WTC11 (cell line): ENCODE measurements at regions not wholly inside any gene's neighbourhood (a gene's known extent, or its start where the extent isn't known, plus 50 kb on each side); places are given as distances from the start of the nearest gene placed in this dataset.

ENCODE experiments used
- ATAC-seq: fragments of 200-7000 bp; cut with Tn5 transposase; 2 replicates; pipeline ENCODE4 v1.10.0; 2021; ENCODE audit warnings: mild to moderate bottlenecking, moderate library complexity
- CTCF ChIA-PET: fragments of 300-600 bp; sonication (Branson Sonifier 250); formaldehyde crosslinking; loops from one replicate; lab custom pipeline; 2021; ENCODE audit warnings: antibody characterized with exemption; lab: Charles Lee
- POLR2A ChIA-PET: fragments of 350-600 bp; sonication (Branson Sonifier 250); formaldehyde crosslinking; loops from one replicate; lab custom pipeline; 2021; ENCODE audit warnings: antibody characterized with exemption; lab: Charles Lee
- DNase-seq: peaks from one replicate; pipeline ENCODE4 v3.0.0; 2021; ENCODE audit warnings: low spot score
- H3K27ac Mint-ChIP-seq: 2 replicates; pipeline ENCODE4 v1.8.0; 2021; ENCODE audit warnings: mixed read lengths
- H3K27me3 Mint-ChIP-seq: 2 replicates; pipeline ENCODE4 v1.8.0; 2021; ENCODE audit warnings: low read depth, mild to moderate bottlenecking, moderate library complexity, mixed read lengths
- H3K36me3 Mint-ChIP-seq: 2 replicates; pipeline ENCODE4 v1.8.0; 2021; ENCODE audit warnings: mixed read lengths
- H3K4me1 Mint-ChIP-seq: 2 replicates; pipeline ENCODE4 v1.8.0; 2022; ENCODE audit warnings: mixed read lengths
- H3K4me3 Mint-ChIP-seq: 2 replicates; pipeline ENCODE4 v1.8.0; 2021; ENCODE audit warnings: mild to moderate bottlenecking, moderate library complexity, mixed read lengths
- H3K9me3 Mint-ChIP-seq: 2 replicates; pipeline ENCODE4 v1.8.0; 2021; ENCODE audit warnings: mixed read lengths
- ATF3 ChIP-seq: sonication (generic); formaldehyde crosslinking; conservative IDR thresholded peaks from 2 replicates; pipeline ENCODE4 v1.8.1; 2022; ENCODE audit warnings: mild to moderate bottlenecking, missing genetic modification reagents
- CDX4 ChIP-seq: fragments of 250-450 bp; sonication (Bioruptor Pico); IDR thresholded peaks from 2 replicates; pipeline ENCODE4 v1.9.0; 2021; ENCODE audit warnings: moderate library complexity, mild to moderate bottlenecking, inconsistent platforms, borderline replicate concordance
- CREB1 ChIP-seq: sonication (generic); formaldehyde crosslinking; IDR thresholded peaks from 2 replicates; pipeline ENCODE4 v1.8.0; 2023; ENCODE audit warnings: mild to moderate bottlenecking, missing genetic modification reagents
- E2F1 ChIP-seq: sonication (generic); formaldehyde crosslinking; IDR thresholded peaks from 2 replicates; pipeline ENCODE4 v1.8.0; 2022; ENCODE audit warnings: mild to moderate bottlenecking, missing genetic modification reagents
- ELF4 ChIP-seq: sonication (generic); formaldehyde crosslinking; IDR thresholded peaks from 2 replicates; pipeline ENCODE4 v1.8.1; 2022; ENCODE audit warnings: low read depth, mild to moderate bottlenecking, moderate library complexity, missing genetic modification reagents
- GABPB1 ChIP-seq: sonication (generic); formaldehyde crosslinking; IDR thresholded peaks from 2 replicates; pipeline ENCODE4 v1.8.1; 2023; ENCODE audit warnings: mild to moderate bottlenecking, missing genetic modification reagents
- JAZF1 ChIP-seq: fragments of 250-450 bp; sonication (Bioruptor Pico); IDR thresholded peaks from 2 replicates; pipeline ENCODE4 v1.9.0; 2021; ENCODE audit warnings: moderate library complexity, mild to moderate bottlenecking, inconsistent platforms
- JUN ChIP-seq: sonication (generic); formaldehyde crosslinking; IDR thresholded peaks from 2 replicates; pipeline ENCODE4 v1.8.0; 2023; ENCODE audit warnings: mild to moderate bottlenecking, missing genetic modification reagents
- MYBL2 ChIP-seq: sonication (generic); formaldehyde crosslinking; IDR thresholded peaks from 2 replicates; pipeline ENCODE4 v1.8.1; 2023; ENCODE audit warnings: mild to moderate bottlenecking, moderate library complexity, missing genetic modification reagents
- NFE2L1 ChIP-seq: sonication (generic); formaldehyde crosslinking; IDR thresholded peaks from 2 replicates; pipeline ENCODE4 v1.8.1; 2023; ENCODE audit warnings: missing genetic modification reagents
- NR2C2 ChIP-seq: sonication (generic); formaldehyde crosslinking; IDR thresholded peaks from 2 replicates; pipeline ENCODE4 v1.8.0; 2022; ENCODE audit warnings: mild to moderate bottlenecking, missing genetic modification reagents
- RELA ChIP-seq: sonication (generic); formaldehyde crosslinking; IDR thresholded peaks from 2 replicates; pipeline ENCODE4 v1.8.1; 2022; ENCODE audit warnings: missing genetic modification reagents, mild to moderate bottlenecking, borderline replicate concordance
- ZBTB43 ChIP-seq: sonication (generic); formaldehyde crosslinking; IDR thresholded peaks from 2 replicates; pipeline ENCODE4 v1.8.1; 2023; ENCODE audit warnings: mild to moderate bottlenecking, missing genetic modification reagents
- ZNF425 ChIP-seq: fragments of 250-450 bp; sonication (Bioruptor Pico); conservative IDR thresholded peaks from 2 replicates; pipeline ENCODE4 v1.9.0; 2021; ENCODE audit warnings: mild to moderate bottlenecking
- ZNF671 ChIP-seq: fragments of 250-450 bp; sonication (Bioruptor Pico); IDR thresholded peaks from 2 replicates; pipeline ENCODE4 v1.8.0; 2021; ENCODE audit warnings: mild to moderate bottlenecking
- TF ChIP-seq, protein P1 (sequence below): sonication (generic); formaldehyde crosslinking; IDR thresholded peaks from 2 replicates; pipeline ENCODE4 v1.8.1; 2022; ENCODE audit warnings: mild to moderate bottlenecking, missing genetic modification reagents, moderate library complexity, borderline replicate concordance
- TF ChIP-seq, protein P2 (sequence below): sonication (generic); formaldehyde crosslinking; IDR thresholded peaks from 2 replicates; pipeline ENCODE4 v1.8.1; 2022; ENCODE audit warnings: missing genetic modification reagents, borderline replicate concordance
- TF ChIP-seq, protein P3 (sequence below): sonication (generic); formaldehyde crosslinking; IDR thresholded peaks from 2 replicates; pipeline ENCODE4 v1.8.1; 2022; ENCODE audit warnings: low read depth, missing genetic modification reagents, borderline replicate concordance
- TF ChIP-seq, protein P4 (sequence below): sonication (generic); formaldehyde crosslinking; IDR thresholded peaks from 2 replicates; pipeline ENCODE4 v1.8.0; 2023; ENCODE audit warnings: missing genetic modification reagents, mild to moderate bottlenecking, borderline replicate concordance

DNA sequence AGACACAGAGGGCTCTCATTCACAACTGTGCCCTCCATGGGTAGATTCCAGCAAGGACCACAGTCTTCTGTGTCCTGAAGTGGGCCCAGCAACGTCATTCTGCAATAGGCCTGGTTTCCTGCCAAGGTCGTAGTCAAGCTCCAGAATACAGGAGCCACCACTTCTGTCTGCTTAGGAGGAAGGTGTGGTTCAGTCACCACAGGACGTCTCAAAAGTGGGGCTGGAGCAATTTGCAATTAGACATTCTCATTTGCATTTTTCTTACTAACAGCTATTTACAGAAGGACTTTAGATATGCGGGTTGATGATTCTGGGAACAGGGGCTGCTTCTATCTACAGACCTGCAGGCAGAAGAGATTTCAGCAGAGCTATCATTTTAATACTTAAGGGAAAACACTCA is 58.7 kb upstream of the MYRIP start:
- Mint-ChIP-seq H3K9me3 (no peaks in the 10 kb centered on the region), H3K27ac (no peak overlapping the region), H3K4me1 (peaks cover 11% of the 10 kb centered on the region), H3K27me3 (no peaks in the 10 kb centered on the region; the same call in 1 of the 2 replicates), H3K4me3 (no peak overlapping the region), H3K36me3 (no peaks in the 10 kb centered on the region)
- no peak for TF ChIP-seq NR2C2 (CRISPR knock-in tag)
- no peak for TF ChIP-seq JAZF1
- TF ChIP-seq CDX4, result no peak
- no peak for TF ChIP-seq ZNF425 (CRISPR knock-in tag)
- no peak for TF ChIP-seq CREB1 (CRISPR knock-in tag)
- no peak for TF ChIP-seq ATF3 (CRISPR knock-in tag)
- TF ChIP-seq, protein P1, sequence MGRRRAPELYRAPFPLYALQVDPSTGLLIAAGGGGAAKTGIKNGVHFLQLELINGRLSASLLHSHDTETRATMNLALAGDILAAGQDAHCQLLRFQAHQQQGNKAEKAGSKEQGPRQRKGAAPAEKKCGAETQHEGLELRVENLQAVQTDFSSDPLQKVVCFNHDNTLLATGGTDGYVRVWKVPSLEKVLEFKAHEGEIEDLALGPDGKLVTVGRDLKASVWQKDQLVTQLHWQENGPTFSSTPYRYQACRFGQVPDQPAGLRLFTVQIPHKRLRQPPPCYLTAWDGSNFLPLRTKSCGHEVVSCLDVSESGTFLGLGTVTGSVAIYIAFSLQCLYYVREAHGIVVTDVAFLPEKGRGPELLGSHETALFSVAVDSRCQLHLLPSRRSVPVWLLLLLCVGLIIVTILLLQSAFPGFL (CRISPR knock-in tag), result no peak
- no peak for TF ChIP-seq ELF4 (CRISPR knock-in tag)
- TF ChIP-seq, protein P2, sequence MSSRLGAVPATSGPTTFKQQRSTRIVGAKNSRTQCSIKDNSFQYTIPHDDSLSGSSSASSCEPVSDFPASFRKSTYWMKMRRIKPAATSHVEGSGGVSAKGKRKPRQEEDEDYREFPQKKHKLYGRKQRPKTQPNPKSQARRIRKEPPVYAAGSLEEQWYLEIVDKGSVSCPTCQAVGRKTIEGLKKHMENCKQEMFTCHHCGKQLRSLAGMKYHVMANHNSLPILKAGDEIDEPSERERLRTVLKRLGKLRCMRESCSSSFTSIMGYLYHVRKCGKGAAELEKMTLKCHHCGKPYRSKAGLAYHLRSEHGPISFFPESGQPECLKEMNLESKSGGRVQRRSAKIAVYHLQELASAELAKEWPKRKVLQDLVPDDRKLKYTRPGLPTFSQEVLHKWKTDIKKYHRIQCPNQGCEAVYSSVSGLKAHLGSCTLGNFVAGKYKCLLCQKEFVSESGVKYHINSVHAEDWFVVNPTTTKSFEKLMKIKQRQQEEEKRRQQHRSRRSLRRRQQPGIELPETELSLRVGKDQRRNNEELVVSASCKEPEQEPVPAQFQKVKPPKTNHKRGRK (CRISPR knock-in tag), result no peak
- no peak for TF ChIP-seq MYBL2
- no peak for TF ChIP-seq GABPB1 (CRISPR knock-in tag)
- no peak for TF ChIP-seq E2F1 (CRISPR knock-in tag)
- TF ChIP-seq, protein P3, sequence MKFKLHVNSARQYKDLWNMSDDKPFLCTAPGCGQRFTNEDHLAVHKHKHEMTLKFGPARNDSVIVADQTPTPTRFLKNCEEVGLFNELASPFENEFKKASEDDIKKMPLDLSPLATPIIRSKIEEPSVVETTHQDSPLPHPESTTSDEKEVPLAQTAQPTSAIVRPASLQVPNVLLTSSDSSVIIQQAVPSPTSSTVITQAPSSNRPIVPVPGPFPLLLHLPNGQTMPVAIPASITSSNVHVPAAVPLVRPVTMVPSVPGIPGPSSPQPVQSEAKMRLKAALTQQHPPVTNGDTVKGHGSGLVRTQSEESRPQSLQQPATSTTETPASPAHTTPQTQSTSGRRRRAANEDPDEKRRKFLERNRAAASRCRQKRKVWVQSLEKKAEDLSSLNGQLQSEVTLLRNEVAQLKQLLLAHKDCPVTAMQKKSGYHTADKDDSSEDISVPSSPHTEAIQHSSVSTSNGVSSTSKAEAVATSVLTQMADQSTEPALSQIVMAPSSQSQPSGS (CRISPR knock-in tag), result no peak
- TF ChIP-seq ZBTB43 (CRISPR knock-in tag), result no peak
- no peak for TF ChIP-seq JUN (CRISPR knock-in tag)
- TF ChIP-seq, protein P4, sequence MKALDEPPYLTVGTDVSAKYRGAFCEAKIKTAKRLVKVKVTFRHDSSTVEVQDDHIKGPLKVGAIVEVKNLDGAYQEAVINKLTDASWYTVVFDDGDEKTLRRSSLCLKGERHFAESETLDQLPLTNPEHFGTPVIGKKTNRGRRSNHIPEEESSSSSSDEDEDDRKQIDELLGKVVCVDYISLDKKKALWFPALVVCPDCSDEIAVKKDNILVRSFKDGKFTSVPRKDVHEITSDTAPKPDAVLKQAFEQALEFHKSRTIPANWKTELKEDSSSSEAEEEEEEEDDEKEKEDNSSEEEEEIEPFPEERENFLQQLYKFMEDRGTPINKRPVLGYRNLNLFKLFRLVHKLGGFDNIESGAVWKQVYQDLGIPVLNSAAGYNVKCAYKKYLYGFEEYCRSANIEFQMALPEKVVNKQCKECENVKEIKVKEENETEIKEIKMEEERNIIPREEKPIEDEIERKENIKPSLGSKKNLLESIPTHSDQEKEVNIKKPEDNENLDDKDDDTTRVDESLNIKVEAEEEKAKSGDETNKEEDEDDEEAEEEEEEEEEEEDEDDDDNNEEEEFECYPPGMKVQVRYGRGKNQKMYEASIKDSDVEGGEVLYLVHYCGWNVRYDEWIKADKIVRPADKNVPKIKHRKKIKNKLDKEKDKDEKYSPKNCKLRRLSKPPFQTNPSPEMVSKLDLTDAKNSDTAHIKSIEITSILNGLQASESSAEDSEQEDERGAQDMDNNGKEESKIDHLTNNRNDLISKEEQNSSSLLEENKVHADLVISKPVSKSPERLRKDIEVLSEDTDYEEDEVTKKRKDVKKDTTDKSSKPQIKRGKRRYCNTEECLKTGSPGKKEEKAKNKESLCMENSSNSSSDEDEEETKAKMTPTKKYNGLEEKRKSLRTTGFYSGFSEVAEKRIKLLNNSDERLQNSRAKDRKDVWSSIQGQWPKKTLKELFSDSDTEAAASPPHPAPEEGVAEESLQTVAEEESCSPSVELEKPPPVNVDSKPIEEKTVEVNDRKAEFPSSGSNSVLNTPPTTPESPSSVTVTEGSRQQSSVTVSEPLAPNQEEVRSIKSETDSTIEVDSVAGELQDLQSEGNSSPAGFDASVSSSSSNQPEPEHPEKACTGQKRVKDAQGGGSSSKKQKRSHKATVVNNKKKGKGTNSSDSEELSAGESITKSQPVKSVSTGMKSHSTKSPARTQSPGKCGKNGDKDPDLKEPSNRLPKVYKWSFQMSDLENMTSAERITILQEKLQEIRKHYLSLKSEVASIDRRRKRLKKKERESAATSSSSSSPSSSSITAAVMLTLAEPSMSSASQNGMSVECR (CRISPR knock-in tag), result no peak
- no peak for TF ChIP-seq RELA (CRISPR knock-in tag)
- no peak for TF ChIP-seq NFE2L1 (CRISPR knock-in tag)
- TF ChIP-seq ZNF671 (CRISPR knock-in tag), result no peak
- ATAC-seq (0 out of 2 replicates have a peak, but pooled peaks have one; percentile 32), DNase-seq (no peak)
- ChIA-PET CTCF (no interaction called here), POLR2A (no interaction called here)
